HG03060 (cell line): ENCODE measurements at regions not wholly inside any gene's neighbourhood (a gene's known extent, or its start where the extent isn't known, plus 50 kb on each side); places are given as distances from the start of the nearest gene placed in this dataset.

Experiments
- ATAC-seq: cut with Tn5 transposase; IDR thresholded peaks from one replicate; pipeline ENCODE4 v1.9.1; 2021; ENCODE audit warnings: low read depth, moderate number of reproducible peaks; ENCODE audit not compliant: unreplicated experiment

GRCh38 chr2:226680719-226681118 is 118.9 kb downstream of the IRS1 start:
- no peak for ATAC-seq

GRCh38 chr2:226679389-226680065 is 120.1 kb downstream of the IRS1 start:
- no peak for ATAC-seq

GRCh38 chr2:226678422-226678821 is 121.2 kb downstream of the IRS1 start:
- no peak for ATAC-seq

- no peak for ATAC-seq
Measured at GRCh38 chr2:226677080-226677479, 122.5 kb downstream of the IRS1 start.

GRCh38 chr2:226676618-226677017 is 123.0 kb downstream of the IRS1 start:
- no peak for ATAC-seq

GRCh38 chr2:226674123-226674522 is 125.5 kb downstream of the IRS1 start:
- no peak for ATAC-seq

- ATAC-seq: no peak
Measured at GRCh38 chr2:226673314-226673723, 126.3 kb downstream of the IRS1 start.

GRCh38 chr2:226671141-226671676 is 128.4 kb downstream of the IRS1 start:
- ATAC-seq: no peak

GRCh38 chr2:226669905-226670304 is 129.7 kb downstream of the IRS1 start:
- ATAC-seq: no peak

GRCh38 chr2:226669249-226669648 is 130.4 kb downstream of the IRS1 start:
- no peak for ATAC-seq

GRCh38 chr2:226667736-226668135 is 131.9 kb downstream of the IRS1 start:
- ATAC-seq: no peak

GRCh38 chr2:226665306-226665831 is 134.3 kb downstream of the IRS1 start:
- no peak for ATAC-seq

- no peak for ATAC-seq
Measured at GRCh38 chr2:226664661-226665060, 135.0 kb downstream of the IRS1 start.

- ATAC-seq: no peak
Measured at GRCh38 chr2:226664140-226664539, 135.5 kb downstream of the IRS1 start.

GRCh38 chr2:226661789-226662545 is 137.7 kb downstream of the IRS1 start:
- no peak for ATAC-seq

GRCh38 chr2:226660526-226660925 is 139.1 kb downstream of the IRS1 start:
- ATAC-seq: no peak

- ATAC-seq: no peak
Measured at GRCh38 chr2:226660124-226660523, 139.5 kb downstream of the IRS1 start.

GRCh38 chr2:226659410-226659809 is 140.2 kb downstream of the IRS1 start:
- ATAC-seq: no peak

- no peak for ATAC-seq
Measured at GRCh38 chr2:226658555-226658954, 141.1 kb downstream of the IRS1 start.

GRCh38 chr2:226657340-226658053 is 142.1 kb downstream of the IRS1 start:
- ATAC-seq: no peak

- no peak for ATAC-seq
Measured at GRCh38 chr2:226656367-226656766, 143.3 kb downstream of the IRS1 start.
